AG09319 (cell line): ENCODE measurements at regions not wholly inside any gene's neighbourhood (a gene's known extent, or its start where the extent isn't known, plus 50 kb on each side); places are given as distances from the start of the nearest gene placed in this dataset.

Experiments used
- DNase-seq: peaks from one replicate; pipeline ENCODE4 v3.0.0-alpha.2; 2010; ENCODE audit warnings: low read depth; ENCODE audit errors: extremely low read depth
- TF ChIP-seq, protein P1 (sequence below): IDR thresholded peaks from 2 replicates; pipeline ENCODE4 v1.5.1; 2011; ENCODE audit warnings: low read depth, mild to moderate bottlenecking, inconsistent platforms, low read length, moderate library complexity

DNA sequence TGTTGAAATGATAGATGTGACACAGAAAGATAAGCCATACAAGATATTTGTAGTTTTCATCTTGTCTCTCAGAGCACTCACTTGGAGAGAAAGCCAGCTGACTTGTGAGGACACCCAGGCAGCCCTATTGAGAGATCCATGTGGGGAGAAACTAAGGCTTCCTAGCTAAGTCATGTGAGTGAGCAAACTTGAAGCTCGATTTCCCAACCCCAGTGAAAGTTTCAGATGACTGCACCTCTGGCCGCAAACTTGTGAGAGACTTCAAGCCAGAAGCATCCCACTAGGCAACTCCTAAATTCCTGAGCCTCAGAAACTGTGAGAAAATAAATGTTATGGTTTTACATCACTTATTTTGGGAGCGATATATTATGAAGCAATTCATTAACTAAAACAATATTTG, 832.3 kb downstream of the LTN1 start:
- TF ChIP-seq, protein P1, sequence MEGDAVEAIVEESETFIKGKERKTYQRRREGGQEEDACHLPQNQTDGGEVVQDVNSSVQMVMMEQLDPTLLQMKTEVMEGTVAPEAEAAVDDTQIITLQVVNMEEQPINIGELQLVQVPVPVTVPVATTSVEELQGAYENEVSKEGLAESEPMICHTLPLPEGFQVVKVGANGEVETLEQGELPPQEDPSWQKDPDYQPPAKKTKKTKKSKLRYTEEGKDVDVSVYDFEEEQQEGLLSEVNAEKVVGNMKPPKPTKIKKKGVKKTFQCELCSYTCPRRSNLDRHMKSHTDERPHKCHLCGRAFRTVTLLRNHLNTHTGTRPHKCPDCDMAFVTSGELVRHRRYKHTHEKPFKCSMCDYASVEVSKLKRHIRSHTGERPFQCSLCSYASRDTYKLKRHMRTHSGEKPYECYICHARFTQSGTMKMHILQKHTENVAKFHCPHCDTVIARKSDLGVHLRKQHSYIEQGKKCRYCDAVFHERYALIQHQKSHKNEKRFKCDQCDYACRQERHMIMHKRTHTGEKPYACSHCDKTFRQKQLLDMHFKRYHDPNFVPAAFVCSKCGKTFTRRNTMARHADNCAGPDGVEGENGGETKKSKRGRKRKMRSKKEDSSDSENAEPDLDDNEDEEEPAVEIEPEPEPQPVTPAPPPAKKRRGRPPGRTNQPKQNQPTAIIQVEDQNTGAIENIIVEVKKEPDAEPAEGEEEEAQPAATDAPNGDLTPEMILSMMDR = no peak
- DNase-seq = peak; percentile 59

DNA sequence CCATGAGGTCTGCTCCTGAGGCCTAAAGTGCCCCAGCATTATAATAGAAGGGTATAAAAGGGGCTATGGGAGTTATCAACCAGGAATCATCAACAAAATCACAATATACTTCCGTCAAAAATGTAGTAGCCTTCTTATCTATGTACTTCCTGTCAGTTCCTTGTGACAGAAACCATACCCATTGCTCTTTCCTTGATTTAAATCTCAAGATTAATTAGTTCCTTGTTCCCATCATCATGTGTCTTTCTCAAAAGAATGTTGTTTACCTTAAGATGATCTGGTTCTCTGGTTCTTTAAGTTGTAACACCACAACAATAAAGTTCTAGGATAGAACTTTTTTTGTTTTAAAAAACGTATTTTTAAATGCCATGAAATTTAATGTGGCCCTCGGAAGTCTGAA, 833.3 kb downstream of the LTN1 start:
- DNase-seq = no peak
- TF ChIP-seq, protein P1 = no peak

DNA sequence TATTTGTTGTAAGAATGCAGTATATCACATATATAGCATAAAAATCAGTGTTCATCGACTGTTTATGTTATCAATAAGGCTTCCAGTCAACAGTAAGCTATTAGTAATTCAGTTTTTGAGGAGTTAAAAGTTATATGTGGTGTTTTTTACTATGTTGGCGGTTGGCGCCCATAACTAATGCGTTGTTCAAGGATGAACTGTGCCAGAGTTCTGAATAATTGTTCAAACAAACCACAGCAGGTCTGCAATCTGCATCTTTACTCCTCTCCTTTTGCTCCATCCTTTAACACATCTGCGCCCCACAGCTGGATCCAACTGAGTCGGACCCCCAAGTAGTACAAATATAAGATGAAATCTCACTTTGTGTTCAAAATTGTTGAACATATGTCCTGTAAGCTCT, 836.1 kb downstream of the LTN1 start:
- TF ChIP-seq, protein P1 = no peak
- no peak for DNase-seq

DNA sequence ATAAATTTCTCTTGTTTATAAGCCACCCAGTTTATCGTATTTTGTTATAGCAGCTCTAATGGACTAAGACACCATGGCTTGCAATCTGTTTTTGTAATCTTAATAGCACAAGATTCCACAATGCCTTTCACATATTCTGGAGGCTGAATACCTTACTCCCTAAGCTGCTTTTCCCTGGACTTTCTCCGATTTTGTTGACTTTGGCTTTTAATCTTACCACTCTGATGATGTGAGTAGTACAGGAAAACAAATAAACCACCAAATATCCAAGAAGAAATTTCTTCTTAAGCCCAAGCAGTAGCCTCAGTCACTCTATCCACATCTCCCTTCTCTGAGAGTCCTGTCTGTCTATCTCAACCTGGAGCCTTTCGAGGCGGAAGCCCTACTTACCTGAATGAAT, 838.6 kb downstream of the LTN1 start:
- TF ChIP-seq, protein P1 = no peak
- no peak for DNase-seq

DNA sequence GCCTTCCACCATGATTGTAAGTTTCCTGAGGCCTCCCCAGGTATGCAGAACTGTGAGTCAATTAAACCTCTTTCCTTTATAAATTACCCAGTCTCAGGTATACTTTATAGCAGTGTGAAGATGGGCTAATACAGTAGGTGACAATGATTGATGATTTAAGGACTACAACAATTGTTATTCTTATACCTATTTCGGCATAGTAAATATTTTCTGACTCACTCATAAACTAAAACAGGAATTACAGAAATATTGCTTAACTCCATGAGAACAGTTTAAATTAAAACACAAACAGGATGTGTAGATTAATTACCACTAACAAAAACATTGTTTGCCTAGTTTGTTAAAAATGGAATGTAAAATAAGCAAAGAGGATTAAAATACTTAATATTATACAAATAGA, 839.9 kb downstream of the LTN1 start:
- DNase-seq = no peak
- TF ChIP-seq, protein P1 = no peak

DNA sequence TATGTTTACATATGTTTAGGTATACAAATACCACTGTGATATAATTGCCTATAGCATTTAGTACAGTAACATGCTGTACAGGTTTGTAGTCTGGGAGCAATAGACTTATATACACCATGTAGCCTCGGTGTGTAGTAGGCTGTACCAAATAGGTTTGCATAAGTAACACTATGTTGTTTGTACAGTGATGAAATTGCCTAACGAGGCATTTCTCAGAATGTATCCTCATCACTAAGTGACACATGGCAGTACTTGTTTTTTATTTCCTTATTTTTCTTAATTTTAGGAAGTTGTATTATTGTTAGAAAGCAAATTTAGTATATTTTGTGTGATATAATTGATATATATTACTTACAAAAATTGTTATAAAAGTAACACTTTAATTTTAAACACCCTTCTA, 840.9 kb downstream of the LTN1 start:
- TF ChIP-seq, protein P1 = no peak
- DNase-seq = no peak

DNA sequence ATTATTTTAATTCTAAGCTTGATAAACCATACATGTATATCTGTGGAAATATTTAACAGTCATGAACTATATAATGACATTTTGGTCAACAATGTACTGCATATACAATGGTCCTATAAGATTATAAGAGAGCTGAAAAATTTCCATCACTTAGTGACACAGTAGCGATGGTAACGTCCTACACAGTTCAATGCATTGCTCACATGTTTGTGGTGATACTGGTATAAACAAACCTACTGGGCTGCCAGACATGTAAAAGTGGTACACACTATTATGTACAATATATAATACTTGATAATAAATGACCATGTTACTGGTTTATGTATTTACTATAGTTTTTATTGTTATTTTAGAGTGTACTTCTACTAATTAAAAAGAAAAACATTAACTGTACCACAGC, 841.9 kb downstream of the LTN1 start:
- DNase-seq = no peak
- TF ChIP-seq, protein P1 = no peak
